ENCODE measurements at regions not wholly inside any gene's neighbourhood (a gene's known extent, or its start where the extent isn't known, plus 50 kb on each side); places are given as distances from the start of the nearest gene placed in this dataset.
A peak's percentile ranks its signal among the peaks of the same experiment; 100 is the strongest.

DNA sequence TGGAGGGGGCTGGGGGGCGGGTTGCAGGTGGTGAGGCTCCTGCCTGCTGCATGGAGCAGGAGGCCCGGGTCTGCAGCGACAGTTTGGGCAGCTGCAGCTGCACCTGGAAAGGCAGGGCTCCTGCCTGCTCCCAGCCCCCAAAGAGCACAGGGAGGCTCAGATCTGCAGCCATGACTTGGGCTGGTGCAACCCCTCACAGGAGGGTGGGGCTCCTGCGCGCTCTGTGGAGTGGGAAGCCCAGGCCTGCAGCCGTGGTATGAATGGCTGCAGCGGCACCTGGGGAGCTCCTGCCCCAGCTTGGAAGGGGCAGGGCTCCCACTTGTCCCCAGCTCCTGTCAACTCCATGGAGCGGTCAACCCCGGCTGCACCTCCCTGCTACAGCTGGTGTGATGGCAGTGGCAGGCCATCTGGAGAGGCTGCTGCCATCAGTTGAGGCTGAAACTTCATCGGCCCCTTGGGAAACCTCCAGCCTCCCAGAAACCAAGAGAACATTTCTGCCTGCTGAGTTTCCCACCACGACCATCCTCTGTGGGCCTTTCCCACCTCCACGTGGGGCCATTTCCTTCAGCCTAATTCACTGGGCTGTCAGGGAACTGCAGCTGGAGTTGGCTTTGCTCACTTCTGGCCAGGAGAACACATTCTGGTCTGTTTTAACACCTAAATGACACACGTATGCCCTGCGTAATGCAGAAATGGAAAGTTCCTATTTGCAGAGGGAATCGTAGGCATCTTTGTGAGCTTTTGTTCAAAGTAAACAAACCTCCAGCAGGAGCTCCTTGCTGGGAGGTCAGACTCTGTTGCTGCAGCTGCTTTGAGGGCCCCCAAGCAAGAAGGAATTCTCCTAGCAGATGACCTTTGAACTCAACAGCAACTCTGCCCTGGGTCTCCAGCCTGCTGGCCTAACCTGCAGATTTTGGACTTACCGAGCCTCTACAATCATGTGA lies 429.0 kb downstream of the PREX1 start:
- peak; percentile 59 for DNase-seq

- peak; percentile 97 for DNase-seq
Observed at GRCh38 chr20:48396981-48397861, 430.6 kb downstream of the PREX1 start.

- no peak for DNase-seq
Observed at GRCh38 chr20:48395816-48396546, 431.8 kb downstream of the PREX1 start.

DNA sequence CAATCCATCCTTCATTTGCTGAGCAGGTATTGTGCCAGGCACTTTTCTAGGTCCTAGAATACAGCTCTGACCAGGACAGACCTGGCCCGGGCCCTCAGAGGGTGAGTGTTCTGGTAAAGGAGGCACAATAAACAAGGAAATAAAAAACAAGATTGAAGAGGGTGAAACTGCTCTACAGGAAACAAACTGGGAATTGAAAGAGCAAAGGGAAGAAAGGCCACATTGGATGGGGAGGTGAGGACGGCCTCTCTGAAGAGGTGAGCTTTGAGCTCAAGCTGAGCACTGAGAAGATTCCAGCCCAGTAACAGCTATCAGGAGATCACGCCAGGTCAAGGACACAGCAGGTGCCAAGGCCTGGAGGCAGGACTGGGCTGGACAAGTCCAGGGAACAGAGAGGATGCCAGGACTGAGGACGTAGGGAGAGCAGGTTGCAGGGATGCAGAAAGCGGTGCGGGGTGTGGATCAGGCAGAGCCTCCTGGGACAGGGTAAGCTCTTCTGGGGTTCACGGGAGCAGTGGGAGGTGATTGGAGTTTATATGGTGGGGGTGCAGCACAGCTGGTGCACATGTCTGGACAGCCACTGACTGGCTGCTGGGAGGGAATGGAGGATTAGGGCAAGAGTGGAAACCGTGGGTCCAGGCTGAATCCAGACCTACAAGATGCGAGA lies 433.3 kb downstream of the PREX1 start:
- DNase-seq = no peak

GRCh38 chr20:48393737-48394314 lies 434.0 kb downstream of the PREX1 start:
- no peak for DNase-seq

DNA sequence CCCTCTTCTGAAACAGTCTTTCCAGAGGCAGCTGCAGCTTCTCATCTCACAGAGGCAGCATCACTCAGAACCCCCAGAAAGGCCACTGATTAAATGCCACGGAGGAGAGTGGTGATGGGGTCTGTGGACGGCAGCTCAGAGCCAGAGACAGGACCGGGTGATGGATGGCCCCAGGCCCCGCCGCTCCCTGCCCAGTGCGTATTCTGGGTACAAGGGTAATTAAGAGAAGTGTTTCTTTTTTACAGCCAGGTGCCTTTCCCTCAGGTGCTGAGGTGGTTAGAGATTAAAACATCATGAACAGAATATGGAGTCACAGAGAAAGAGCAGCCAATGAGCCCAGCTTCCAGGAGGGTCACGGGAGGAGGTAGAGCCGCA lies 434.5 kb downstream of the PREX1 start:
- no peak for DNase-seq

GRCh38 chr20:48392407-48393310 lies 435.1 kb downstream of the PREX1 start:
- DNase-seq = no peak

GRCh38 chr20:48390981-48391380 lies 436.8 kb downstream of the PREX1 start:
- DNase-seq = no peak

DNA sequence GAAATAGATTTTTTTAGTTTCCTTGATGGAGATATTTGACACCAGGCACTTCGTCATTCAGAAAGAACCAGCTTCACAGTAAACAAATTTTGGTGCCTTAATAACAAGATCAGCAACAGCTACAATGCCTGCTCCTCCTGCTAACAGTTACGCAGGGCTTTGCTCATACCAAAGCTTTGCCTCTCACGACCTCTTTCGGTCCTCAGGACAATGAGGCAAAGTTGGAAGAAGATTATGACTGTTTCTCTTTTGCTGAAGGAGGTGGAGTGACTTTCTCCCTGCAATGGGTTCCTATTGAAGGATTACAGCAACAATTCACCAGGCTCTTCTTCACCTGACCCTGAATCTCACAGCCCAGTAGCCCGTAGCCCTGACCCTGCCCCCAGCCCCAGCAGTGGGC lies 440.1 kb downstream of the PREX1 start:
- no peak for DNase-seq

DNA sequence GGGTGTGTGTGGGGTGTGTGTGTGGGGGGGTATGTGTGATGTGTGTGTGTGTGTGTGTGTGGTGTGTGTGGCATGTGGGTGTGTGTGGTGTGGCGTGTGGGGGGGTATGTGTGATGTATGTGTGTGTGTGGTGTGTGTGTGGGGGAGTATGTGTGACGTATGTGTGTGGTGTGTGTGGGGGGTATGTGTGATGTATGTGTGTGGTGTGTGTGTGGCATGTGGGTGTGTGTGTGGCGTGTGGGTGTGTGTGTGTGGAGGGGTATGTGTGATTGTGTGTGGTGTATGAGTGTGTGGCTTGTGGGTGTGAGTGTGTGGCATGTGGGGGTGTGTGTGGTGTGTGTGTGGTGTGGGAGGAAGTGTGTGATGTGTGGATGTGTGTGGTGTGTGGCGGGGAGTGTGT lies 442.3 kb downstream of the PREX1 start:
- DNase-seq = no peak

GRCh38 chr20:48385114-48385513 lies 442.7 kb downstream of the PREX1 start:
- no peak for DNase-seq

DNA sequence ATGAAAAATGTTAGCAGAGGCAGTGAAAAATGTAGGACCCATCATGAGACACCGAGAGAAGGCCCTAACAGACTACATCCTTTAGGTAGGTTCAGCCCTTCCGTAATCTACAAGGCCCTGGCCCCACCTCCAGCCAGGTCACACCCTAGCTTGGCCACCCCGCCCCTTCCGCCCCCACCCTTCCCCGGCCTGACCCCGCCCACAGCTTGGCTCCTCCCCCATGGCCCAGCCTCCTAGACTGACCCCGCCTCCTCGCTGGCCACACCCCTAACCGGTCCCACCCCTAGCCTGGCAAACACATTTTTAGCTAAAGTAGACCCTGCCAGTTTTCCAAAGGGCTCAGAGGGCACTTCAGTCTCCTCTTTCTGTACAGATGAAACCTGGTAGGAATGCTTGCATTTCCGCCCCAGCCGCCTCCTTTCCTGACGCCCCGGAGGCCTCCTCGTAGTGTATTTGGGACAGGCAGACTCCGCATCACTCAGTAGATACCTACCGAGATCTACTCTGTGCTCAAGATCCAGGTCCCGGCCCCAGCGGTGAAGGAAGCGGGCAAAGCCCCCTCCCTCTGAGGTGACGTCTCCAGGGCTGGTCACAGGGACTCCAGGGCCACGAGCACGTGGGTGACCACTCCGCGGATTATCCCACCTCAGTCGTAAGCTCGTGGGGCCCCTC lies 443.5 kb downstream of the PREX1 start:
- DNase-seq = no peak

- no peak for DNase-seq
Observed at GRCh38 chr20:48383252-48383651, 444.5 kb downstream of the PREX1 start.

DNA sequence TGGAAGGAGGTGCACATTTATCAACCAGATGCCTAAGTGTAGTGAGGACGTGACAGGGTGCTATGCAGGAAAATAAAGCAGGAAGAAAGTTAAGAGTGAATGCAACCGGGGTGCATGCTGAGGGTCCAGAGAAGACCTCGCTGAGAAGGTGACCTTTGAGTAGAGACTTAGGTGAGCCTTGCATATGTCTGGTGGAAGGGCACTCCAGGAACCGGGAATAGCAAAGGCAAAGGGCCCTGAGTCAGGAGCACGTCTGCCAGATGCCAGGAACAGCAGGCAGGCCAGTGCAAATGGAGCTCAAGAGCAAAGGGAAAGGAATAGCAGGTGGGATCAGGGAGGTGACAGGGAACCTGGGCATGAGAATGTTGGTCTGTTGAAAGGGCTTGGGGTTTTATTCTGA lies 445.5 kb downstream of the PREX1 start:
- no peak for DNase-seq

DNA sequence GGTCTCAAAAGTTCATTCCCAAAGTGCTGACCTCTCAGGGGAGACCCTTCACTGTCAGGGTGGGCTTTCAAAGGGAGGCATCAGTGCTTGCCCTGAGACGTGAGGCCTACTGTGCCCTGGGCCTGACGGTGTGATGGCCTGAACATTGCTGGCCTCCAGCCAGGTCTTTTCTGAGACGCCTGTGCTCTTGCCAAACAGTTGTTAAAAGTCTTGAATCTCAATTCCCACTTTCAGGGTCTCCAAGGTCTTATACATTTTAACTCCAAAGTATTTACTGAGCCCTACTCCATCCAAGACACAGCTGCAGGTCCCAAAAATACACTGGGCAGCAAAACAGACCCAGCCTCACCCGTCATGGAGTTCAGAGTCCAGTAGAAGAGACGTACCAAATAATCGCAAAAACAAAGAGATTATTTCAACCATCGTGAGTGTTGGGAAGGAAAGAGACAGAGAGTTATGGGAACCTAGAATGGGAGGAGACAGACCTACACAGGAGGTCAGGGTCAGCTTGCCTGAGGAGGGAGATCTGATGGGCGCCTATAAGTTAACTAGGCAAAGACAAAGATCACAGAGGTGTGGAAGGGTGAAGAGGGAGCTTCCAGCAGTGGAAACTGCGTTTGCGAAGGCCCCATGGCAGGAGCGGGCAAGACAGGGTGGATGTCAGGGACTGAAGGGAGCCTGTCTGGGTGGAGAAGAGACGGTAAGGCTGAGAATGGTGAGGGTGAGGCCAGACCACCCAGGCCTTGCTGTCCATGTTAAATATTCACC lies 446.3 kb downstream of the PREX1 start:
- DNase-seq = no peak

DNA sequence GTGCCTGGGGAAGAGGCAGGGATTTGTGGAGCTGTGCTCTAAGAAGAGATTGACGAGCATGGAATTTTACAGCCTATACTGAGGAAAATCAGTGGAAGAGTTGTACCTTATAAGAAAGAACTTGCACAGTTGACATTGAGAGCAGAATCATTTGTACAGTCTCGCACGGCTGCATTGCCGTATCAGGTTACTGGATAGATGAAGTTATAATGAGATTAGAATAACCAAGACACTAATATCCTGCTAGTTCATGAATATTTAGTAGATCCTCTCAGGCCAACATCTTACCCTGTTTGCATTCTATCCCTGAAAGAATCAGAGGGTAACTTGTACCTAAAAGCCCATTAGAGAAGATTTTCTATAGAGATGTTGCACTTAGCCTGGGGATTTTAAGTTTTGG lies 447.1 kb downstream of the PREX1 start:
- no peak for DNase-seq

DNA sequence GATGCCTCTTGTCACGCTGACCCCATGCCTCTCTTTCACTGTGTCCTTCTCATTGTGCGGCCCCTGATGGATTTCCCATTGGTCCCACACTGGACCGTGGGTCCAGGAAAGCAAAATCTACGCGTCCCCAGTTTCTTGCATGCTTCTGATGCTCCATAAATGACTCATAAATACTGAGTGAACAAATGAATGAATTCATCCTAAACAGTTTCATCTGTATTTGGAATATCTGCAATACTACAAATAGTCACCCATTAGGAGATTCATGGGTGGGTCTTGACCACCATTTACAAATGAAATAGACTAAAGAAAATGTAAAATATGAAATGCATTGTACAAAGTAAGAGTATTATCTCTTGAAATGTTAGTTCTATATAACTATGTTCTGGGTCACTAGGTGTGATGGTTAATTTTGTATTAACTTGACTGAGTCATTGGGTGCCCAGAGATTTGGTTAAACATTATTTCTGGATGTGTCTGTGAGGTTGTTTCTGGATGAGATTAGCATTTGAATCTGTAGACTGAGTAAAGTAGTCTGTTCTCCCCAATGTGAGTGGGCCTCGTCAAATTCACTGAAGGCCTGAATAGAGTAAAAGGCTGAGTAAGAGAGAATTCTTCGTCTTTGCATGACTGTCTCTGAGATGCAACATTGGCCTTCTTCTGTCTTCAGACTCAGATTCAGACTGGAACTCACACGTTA lies 448.7 kb downstream of the PREX1 start:
- DNase-seq = no peak

- no peak for DNase-seq
Observed at GRCh38 chr20:48377940-48378339, 449.9 kb downstream of the PREX1 start.

GRCh38 chr20:48375804-48376203 lies 452.0 kb downstream of the PREX1 start:
- DNase-seq = no peak

All from NCI-H1694 (cell line).